CD4-positive, alpha-beta T cell treated with Interferon gamma for 1 hour (primary cell): ENCODE measurements at regions not wholly inside any gene's neighbourhood (a gene's known extent, or its start where the extent isn't known, plus 50 kb on each side); places are given as distances from the start of the nearest gene placed in this dataset.
"Not testable (repeated sequence)": the region's sequence is repeated elsewhere in the genome, so short reads cannot be mapped to it uniquely, and the experiment has no call there.

Experiments
- DNase-seq: peaks from one replicate; pipeline ENCODE4 v3.0.0-alpha.2; 2020

DNA sequence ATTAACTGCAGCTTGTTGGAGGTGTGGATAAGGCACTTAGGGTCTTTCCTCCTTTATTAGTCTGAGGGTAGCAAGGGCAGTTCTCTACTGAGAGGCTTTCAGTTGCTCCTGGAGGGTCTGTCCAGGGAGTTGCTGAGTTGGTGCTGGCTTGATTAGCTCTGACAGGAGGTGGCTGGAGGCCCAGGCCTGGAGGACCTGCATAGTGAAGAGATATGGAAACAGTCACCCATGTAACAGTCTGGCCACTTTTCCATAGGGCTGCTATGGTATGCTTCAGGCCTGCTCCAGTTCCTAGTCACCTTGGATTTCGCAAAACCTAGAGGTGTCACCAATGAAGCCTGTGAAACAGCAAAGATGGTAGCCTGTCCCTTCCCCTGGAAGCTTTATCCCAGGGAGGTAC lies 143.3 kb upstream of the SLC38A2 start:
- DNase-seq = no peak

- no peak for DNase-seq
Observed at GRCh38 chr12:46514886-46515285, 142.3 kb upstream of the SLC38A2 start.

GRCh38 chr12:46510257-46510656 lies 137.7 kb upstream of the SLC38A2 start:
- not testable (repeated sequence) for DNase-seq

- DNase-seq = no peak
Observed at GRCh38 chr12:46509135-46509534, 136.6 kb upstream of the SLC38A2 start.

- DNase-seq = no peak
Observed at GRCh38 chr12:46508651-46509050, 136.1 kb upstream of the SLC38A2 start.

DNA sequence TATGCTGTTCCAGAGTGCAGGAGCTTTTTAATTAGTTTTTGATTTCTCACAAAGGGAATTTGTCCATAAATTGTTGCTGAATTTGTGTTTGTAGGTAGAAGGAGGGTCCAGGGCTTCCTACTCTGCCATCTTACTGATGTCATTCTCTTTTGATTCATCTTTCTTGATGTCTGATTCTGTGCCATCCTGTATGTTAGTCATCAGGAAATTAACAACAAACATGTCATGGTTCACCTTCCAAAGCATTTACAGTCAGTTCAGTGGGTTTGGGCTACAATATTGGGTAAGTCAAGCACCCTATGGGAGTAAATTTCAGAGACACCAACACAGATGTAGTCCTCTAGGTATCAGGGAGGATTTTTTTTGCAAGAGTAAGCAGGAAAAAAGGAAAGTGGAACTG lies 135.2 kb upstream of the SLC38A2 start:
- no peak for DNase-seq

DNA sequence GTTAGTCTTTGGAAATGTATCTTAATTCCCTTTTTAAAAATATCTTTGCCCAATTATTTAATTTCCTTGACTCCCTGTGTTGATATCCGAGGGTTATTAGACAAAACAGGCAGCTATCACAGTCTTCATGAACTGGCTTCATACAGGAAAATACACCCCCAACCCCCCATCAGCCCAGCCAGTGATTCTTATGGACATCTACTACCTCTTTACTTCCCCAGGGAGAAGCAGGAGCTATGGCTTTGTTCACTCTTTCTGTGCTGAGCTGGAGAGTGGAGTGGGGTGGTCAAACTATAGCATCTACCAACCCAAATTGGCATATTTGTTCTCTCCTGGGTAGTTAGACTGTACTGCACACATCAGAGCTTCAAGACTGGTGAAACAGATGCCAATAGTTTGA lies 134.4 kb upstream of the SLC38A2 start:
- DNase-seq = no peak

DNA sequence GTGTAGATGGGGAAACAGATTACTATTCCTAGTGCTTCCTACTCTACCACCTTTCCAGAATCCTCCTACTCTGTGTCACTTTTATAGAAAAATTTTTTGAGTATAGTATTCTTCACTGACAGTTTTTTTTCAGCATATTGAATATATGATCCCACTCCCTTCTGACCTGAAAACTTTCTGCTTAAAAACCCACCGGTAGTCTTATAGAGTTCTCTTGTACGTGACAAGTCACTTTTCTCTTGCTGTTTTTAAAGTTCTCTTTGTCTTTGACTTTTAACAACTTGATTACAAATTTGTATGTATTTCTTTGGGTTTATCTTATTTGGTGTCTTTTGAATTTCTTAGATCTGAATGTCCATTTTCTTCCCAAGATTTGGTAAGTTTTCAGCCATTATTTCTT lies 133.6 kb upstream of the SLC38A2 start:
- no peak for DNase-seq

GRCh38 chr12:46504494-46504893 lies 131.9 kb upstream of the SLC38A2 start:
- DNase-seq = no peak

- DNase-seq = no peak
Observed at GRCh38 chr12:46503637-46504175, 131.1 kb upstream of the SLC38A2 start.

DNA sequence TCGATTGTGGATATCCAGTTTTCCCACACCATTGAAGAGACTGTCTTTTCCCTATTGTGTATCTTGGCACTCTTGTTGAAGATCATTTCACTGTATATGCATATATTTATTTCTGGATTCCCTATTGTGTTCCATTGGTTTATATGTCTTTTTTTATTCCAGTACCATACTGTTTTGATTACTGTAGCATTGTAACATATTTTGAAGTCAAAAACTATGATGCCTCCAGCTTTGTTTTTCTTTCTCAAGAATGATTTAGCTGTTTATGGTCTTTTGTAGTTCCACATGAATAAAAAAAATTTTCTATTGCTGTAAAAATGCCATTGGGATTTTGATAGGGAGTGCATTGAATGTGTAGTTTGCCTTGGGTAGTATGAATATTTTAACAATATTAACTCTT lies 128.1 kb upstream of the SLC38A2 start:
- DNase-seq = no peak

DNA sequence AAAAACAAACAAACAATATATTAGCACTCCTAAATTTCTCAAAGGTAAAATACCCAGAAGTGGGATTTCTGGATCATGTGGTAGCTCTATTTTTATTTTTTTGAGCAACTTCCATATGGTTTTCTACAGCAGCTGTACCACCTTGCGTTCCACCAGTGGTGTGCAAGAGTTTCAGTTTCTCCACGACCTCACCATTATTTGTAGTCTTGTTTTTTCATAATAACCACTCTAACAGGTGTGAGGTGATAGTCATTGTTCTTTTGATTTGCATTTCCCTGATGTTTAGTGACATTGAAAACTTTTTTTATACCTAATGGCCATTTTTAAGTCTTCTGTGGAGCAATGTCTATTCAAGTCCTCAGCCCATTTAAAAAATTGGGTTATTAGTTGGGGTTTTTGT lies 127.3 kb upstream of the SLC38A2 start:
- no peak for DNase-seq

- no peak for DNase-seq
Observed at GRCh38 chr12:46499226-46499625, 126.7 kb upstream of the SLC38A2 start.

- DNase-seq = no peak
Observed at GRCh38 chr12:46497739-46498138, 125.2 kb upstream of the SLC38A2 start.

GRCh38 chr12:46494424-46494823 lies 121.9 kb upstream of the SLC38A2 start:
- no peak for DNase-seq

GRCh38 chr12:46493834-46494181 lies 121.2 kb upstream of the SLC38A2 start:
- DNase-seq = no peak

- DNase-seq = no peak
Observed at GRCh38 chr12:46493150-46493833, 120.7 kb upstream of the SLC38A2 start.

DNA sequence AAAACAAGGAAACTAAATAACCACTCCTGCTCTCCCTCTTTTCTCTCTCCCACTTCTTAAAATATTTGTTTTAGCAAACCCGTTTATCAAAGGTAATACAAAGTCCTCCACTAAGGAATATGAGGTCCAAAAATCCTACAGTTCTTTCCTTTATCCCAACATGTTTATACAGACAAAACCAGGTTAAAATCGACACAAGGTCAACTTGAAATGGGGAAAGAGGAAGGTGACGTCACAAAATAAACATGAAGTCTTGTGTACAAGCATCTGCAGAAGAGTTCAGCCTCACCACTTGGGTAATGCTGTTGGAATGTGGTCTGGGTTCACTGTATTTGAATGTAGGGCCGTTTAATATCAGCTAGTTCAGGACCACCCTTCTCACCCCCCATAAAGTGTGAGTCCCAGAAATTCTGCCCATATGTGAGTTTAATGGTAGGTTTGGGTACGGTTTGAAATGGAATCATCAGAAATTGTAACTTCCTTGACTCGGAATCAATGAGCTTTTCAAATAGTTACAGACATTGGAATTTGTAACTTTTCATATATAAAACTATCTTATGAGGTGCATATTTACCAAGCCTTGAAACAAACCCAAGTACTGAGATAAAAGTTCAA lies 120.0 kb upstream of the SLC38A2 start:
- no peak for DNase-seq

GRCh38 chr12:46491548-46491947 lies 119.0 kb upstream of the SLC38A2 start:
- DNase-seq = no peak

GRCh38 chr12:46490635-46491034 lies 118.1 kb upstream of the SLC38A2 start:
- no peak for DNase-seq

DNA sequence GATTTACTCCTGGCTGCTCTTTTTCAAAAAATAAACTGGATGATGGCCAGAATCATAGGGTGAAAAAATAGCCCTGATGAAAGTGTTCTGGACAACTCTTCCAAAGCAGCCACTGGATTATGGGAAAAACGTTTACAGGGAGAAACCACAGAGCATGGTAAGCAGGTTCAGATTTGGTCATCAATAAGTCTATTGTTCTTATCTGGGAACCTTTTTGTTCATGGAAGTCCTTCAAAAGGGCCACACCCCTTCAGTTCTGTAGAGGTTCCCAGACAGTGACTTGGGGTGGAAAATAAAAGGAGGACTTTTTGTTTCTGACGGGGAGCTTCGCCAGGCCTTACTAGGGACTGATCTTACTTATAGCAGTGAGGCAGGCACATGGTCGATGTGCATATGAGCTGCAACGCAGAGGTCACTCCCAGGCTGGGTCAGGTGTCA lies 117.4 kb upstream of the SLC38A2 start:
- no peak for DNase-seq

GRCh38 chr12:46487567-46488131 lies 115.1 kb upstream of the SLC38A2 start:
- DNase-seq = peak; percentile 13

DNA sequence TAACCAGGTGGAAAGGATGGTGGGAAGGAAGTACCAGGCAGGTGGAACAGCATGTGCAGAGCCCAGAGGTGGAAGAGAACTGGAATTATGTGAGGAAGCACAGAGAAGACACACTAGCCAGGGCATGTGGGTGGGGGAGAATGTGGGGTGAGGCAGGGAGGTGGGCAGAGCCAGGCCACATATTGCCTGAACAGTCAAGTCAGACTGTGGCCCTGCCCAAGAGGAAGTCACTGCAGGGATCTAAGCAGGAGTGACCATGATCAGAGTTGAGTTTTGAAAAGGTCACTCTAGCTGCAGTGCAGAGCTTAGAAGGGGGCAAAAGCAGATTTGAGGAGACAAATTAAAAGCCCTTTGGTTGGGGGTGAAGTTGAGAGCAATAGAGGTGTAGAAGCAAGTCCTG lies 114.0 kb upstream of the SLC38A2 start:
- no peak for DNase-seq

DNA sequence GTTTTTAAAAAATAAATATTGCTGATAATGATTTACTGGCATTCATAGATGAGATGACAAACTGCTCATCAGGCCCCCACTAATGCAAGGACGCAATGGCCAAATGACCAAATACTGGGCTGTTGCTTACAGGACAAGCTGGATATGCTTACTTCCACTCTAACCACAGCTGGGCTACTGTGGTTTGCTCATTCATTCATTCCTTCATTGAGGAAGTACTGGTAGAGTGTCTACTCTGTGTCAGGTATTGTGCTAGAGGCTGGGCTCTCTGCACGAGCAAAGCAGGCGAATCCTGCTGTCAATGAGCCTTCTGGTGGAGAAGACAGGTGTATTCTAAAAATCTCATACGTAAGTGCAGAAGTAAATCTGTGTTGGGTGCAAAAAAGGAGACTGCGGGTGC lies 113.3 kb upstream of the SLC38A2 start:
- DNase-seq = no peak
